ENCODE measurements at regions not wholly inside any gene's neighbourhood (a gene's known extent, or its start where the extent isn't known, plus 50 kb on each side); places are given as distances from the start of the nearest gene placed in this dataset.

- H3K27me3 ChIP-seq (ENCODE audit: insufficient read depth, low read length, poor library complexity, severe bottlenecking) = no peaks in the 10 kb centered on the region
Measured at GRCh38 chr1:118575060-118575459, 390.0 kb upstream of the SPAG17 start.

GRCh38 chr1:118564961-118565703 is 380.1 kb upstream of the SPAG17 start:
- Histone ChIP-seq H3K27me3 (ENCODE audit: insufficient read depth, low read length, poor library complexity, severe bottlenecking) (no peaks in the 10 kb centered on the region), H3K9me2 (replicated peaks; ENCODE audit: low read depth, low read length) (no peaks in the 10 kb centered on the region), H3K79me2 (ENCODE audit: insufficient read depth, low read length) (no peaks in the 10 kb centered on the region), H3K4me2 (ENCODE audit: low read depth, low read length, poor library complexity, severe bottlenecking) (no peak overlapping the region), H3K9me3 (ENCODE audit: insufficient read depth, low read depth, low read length) (no peaks in the 10 kb centered on the region), H4K20me1 (ENCODE audit: insufficient read depth, low read length, poor library complexity, severe bottlenecking) (no peaks in the 10 kb centered on the region), H3F3A (ENCODE audit: low read depth) (no peaks in the 10 kb centered on the region), H3K9ac (ENCODE audit: low read depth, low read length, poor library complexity, severe bottlenecking) (no peak overlapping the region), H3K4me3 (ENCODE audit: low read length, poor library complexity, severe bottlenecking) (no peak overlapping the region), H3K36me3 (ENCODE audit: insufficient read depth, low read length) (no peaks in the 10 kb centered on the region), H3K4me1 (ENCODE audit: insufficient read depth, low read length, poor library complexity, severe bottlenecking) (no peaks in the 10 kb centered on the region), H2AFZ (ENCODE audit: low read length) (no peak overlapping the region)
- TF ChIP-seq CTCF (conservative IDR thresholded peaks at IDR 0.05; ENCODE audit: low read length) (no peak), EZH2phosphoT487 (IDR thresholded peaks at IDR 0.05; ENCODE audit: borderline replicate concordance) (no peak)

More at GRCh38 chr1:118575060-118575459, 390.0 kb upstream of the SPAG17 start:
- Histone ChIP-seq H3K9me2 (replicated peaks; ENCODE audit: low read depth, low read length) (no peaks in the 10 kb centered on the region), H3K4me3 (ENCODE audit: low read length, poor library complexity, severe bottlenecking) (no peak overlapping the region), H2AFZ (ENCODE audit: low read length) (no peak overlapping the region), H4K20me1 (ENCODE audit: insufficient read depth, low read length, poor library complexity, severe bottlenecking) (no peaks in the 10 kb centered on the region), H3K4me1 (ENCODE audit: insufficient read depth, low read length, poor library complexity, severe bottlenecking) (no peaks in the 10 kb centered on the region), H3K36me3 (ENCODE audit: insufficient read depth, low read length) (no peaks in the 10 kb centered on the region), H3K9me3 (ENCODE audit: insufficient read depth, low read depth, low read length) (peaks cover 8% of the 10 kb centered on the region), H3F3A (ENCODE audit: low read depth) (no peaks in the 10 kb centered on the region), H3K9ac (ENCODE audit: low read depth, low read length, poor library complexity, severe bottlenecking) (no peak overlapping the region), H3K4me2 (ENCODE audit: low read depth, low read length, poor library complexity, severe bottlenecking) (no peak overlapping the region), H3K79me2 (ENCODE audit: insufficient read depth, low read length) (no peaks in the 10 kb centered on the region)
- TF ChIP-seq EZH2phosphoT487 (IDR thresholded peaks at IDR 0.05; ENCODE audit: borderline replicate concordance) (no peak), CTCF (conservative IDR thresholded peaks at IDR 0.05; ENCODE audit: low read length) (no peak)

GRCh38 chr1:118563981-118564951 is 379.2 kb upstream of the SPAG17 start:
- Histone ChIP-seq H3K27me3 (ENCODE audit: insufficient read depth, low read length, poor library complexity, severe bottlenecking) (no peaks in the 10 kb centered on the region), H3K9me2 (replicated peaks; ENCODE audit: low read depth, low read length) (no peaks in the 10 kb centered on the region), H3K4me3 (ENCODE audit: low read length, poor library complexity, severe bottlenecking) (no peak overlapping the region), H3F3A (ENCODE audit: low read depth) (no peaks in the 10 kb centered on the region), H4K20me1 (ENCODE audit: insufficient read depth, low read length, poor library complexity, severe bottlenecking) (no peaks in the 10 kb centered on the region), H3K4me2 (ENCODE audit: low read depth, low read length, poor library complexity, severe bottlenecking) (no peak overlapping the region), H3K36me3 (ENCODE audit: insufficient read depth, low read length) (no peaks in the 10 kb centered on the region), H2AFZ (ENCODE audit: low read length) (no peak overlapping the region), H3K9ac (ENCODE audit: low read depth, low read length, poor library complexity, severe bottlenecking) (no peak overlapping the region), H3K9me3 (ENCODE audit: insufficient read depth, low read depth, low read length) (no peaks in the 10 kb centered on the region), H3K79me2 (ENCODE audit: insufficient read depth, low read length) (no peaks in the 10 kb centered on the region), H3K4me1 (ENCODE audit: insufficient read depth, low read length, poor library complexity, severe bottlenecking) (no peaks in the 10 kb centered on the region)
- TF ChIP-seq EZH2phosphoT487 (IDR thresholded peaks at IDR 0.05; ENCODE audit: borderline replicate concordance) (no peak), CTCF (conservative IDR thresholded peaks at IDR 0.05; ENCODE audit: low read length) (no peak)

Data from Loucy (cell line).